HG03280 (cell line): ENCODE measurements at regions not wholly inside any gene's neighbourhood (a gene's known extent, or its start where the extent isn't known, plus 50 kb on each side); places are given as distances from the start of the nearest gene placed in this dataset.

Source experiments
- ATAC-seq: cut with Tn5 transposase; IDR thresholded peaks from one replicate; pipeline ENCODE4 v1.9.1; 2021; ENCODE audit warnings: mild to moderate bottlenecking, moderate library complexity; ENCODE audit not compliant: unreplicated experiment

DNA sequence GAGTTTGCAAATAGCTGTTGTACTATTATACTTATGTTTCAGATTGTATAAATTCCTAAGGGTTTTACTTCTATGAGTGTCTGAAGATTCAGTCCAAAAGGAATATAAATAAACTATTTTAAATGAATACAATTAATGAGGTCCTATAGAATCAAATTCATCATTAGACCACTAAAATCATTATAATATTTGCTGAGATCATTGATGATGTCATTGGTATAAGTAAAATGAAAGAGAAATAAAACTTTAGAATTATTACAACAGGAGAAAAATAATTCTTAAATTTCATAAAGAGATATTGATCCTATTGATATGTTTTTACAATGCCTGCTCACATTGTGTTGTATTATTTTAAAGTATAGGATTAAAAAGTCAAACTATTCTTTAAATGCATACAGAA is 544.0 kb upstream of the ZWINT start:
- ATAC-seq: no peak

DNA sequence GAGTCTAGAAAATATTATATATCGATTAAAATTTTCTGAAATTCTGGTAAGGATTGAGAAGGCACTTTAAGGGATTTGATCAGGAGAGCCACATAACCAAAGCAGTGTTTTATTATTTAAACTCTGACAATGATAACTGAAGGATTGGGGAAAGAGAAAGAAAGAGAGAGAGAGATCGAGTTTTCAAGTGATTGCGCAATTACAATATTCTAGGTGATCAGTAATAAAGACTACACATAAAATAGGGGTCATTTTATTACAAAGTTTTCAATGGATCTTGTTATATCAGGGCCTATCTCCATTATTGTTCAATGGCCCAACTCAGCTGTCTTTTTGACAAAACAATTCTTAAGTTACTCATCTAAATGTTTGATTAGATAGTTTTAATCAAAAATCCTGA is 541.5 kb upstream of the ZWINT start:
- ATAC-seq: no peak

DNA sequence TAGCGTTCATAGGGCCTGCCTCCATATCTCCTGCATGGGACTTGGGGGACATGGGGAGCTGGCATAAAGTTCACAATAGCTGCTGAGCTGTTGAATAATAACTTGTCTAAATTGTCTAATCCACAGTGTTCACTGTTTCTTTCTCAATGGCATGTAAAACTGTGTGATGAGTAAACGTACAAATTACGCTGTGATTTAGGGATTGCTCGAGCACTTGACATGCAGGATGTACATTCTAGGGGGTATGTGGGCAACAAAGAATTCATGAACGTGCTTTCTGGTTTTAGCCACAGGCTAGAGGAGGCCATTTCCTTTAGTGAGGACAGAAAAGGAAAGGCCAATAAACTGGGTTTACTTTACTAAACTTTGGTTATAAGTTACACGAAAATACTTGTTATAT is 534.2 kb upstream of the ZWINT start:
- no peak for ATAC-seq

DNA sequence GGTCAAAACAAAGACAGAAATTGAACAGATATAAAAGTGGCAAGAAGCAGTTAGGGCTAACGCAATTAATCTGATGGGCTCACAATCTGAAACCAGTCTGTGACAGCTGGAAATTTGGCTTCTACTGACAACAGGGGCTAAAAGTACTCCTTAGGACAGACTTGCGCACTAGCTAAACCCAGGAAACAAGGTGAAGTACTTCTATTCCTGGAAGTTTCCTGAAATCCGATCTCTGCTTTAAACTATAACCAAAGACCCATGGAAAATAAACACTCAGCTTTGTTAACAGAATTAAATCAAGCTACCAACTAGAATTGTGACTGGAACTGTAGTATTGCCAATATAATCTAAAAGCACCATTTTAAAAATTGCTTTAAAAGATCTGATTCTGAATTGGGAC is 520.2 kb upstream of the ZWINT start:
- ATAC-seq: no peak

DNA sequence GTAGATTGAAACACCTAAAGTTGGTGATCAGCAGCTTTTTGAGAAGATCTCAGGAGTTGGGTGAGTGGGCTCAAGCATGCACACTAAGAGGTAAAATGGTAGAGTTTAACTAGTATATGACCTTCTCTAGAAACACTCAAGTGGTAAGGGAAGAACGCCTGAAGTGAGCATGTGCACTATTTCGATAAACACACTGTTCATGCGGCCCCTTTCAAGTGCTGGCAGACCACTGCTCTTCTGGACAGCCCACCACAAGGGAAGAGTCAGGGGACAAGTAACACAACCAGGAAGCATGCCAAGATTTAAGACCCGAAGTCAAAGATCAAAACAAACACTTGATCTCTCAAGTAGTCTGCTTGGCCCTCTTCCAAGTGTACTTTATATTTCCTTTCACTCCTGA is 519.5 kb upstream of the ZWINT start:
- ATAC-seq: no peak

DNA sequence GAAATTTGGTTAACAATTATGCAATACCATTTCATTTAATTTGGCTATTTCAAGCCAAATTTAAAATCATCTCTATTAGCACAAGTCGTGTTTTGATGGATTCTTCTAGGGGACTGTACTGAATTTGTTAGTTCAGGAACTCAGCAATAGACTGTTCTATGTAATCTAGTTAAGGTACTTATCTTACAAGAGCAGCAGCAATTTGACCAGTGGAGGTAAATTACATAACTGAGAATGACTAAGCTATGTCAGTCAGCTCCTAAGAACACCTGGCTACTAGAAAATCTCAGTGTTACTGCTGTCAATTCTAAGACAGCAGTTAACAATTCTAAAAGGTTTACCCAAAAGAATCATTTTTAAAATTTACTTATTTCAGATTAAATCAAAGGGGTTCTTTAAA is 513.9 kb upstream of the ZWINT start:
- no peak for ATAC-seq

DNA sequence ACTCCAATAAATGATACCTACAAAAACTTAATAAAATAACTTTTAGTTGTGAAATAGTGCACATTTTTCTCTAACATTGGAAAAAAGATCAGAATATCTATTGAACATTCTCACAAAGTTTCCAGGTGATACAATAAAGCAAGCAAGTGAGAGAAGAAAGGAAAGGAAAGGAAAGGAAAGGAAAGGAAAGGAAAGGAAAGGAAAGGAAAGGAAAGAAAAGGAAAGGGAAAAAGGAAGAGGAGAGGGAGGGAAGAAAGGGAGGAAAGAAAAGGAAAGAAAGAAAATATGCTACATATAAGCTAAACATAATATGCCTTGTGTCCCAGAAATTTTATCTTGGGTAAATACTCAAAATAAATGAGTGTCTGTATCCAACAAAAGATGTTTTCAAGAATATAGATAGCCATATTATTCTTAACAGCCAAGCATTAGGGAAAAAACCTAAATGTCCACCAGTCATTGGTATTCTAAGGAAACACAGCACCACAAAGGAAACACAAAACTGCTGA is 510.2 kb upstream of the ZWINT start:
- ATAC-seq: no peak

DNA sequence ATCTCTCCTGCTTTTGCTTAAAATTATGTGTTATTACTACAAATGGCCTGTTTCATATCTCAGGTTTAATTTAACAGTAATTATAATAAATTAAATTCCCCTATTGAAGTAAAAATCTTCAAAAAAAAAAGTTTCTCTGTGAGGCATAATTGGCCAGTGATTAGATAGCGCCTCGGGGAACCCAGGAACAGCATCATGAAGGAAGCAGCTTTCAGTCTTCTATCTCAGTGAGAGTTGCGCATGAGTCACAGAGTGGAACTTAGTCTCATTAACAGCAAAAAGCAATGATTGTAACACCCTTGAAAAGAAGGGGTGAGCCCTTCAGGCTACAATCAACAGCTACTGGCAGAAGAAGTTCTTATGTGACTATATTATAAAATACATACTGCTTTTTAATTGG is 506.2 kb upstream of the ZWINT start:
- no peak for ATAC-seq

DNA sequence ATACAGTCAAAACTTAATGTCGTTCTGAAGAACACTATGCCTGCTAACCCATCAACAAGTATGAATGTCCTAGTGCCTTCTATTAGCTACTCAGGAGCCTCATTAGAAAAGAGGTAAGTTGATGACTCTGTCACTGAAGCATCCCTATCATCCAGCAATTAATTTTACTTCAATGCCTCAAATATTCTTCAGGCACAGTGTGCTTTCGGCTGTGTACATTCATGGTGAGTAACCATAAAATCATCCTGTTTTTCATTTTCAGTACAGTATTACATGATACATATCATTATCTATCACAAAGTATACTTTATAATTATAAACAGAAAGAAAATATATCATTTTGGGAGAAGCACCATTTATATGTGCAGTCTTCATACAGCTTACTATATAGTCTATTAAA is 495.5 kb upstream of the ZWINT start:
- ATAC-seq: no peak

DNA sequence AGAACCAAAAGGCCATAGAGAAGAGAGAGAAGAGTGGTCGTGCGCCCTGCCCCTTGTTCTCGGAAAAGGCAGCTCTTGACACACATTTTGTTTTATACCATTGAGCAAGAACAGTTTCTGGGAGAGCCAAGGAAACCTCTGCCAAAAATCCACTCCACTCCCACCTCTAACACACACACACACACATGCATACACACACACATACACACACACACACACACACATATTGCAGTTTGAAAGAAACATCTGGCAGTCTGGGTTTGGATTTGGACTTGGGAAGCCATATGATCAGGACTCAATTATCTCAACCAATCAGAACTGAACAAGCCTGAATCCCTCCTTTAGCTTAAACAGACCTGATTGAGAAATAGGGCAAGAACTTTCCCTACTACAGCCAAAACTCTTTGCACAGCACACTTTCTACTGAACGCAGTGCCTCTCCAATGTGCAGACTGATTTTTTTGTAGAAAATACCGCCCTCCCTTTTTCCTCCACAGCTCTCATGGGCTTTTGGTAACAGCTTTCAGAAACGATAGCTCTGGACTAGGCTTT is 484.0 kb upstream of the ZWINT start:
- no peak for ATAC-seq

DNA sequence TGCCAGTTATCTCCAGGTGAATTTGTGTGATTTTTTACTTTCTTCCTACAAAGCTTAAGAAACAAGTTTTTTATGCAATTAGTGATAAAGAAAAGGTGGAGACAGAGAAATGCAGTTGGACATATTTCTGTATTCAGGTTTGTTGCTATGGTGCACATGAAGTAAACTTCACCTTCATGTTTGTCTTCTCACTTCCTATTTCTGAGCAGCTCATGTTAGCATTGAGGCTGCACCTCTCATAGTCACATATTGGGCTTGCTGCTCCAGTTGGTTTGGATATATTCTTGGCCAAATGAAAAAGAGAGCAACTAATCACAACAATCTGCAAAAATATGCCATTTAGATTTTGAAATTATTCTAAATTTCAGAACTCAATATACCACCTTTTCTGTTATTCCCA is 475.6 kb upstream of the ZWINT start:
- no peak for ATAC-seq

DNA sequence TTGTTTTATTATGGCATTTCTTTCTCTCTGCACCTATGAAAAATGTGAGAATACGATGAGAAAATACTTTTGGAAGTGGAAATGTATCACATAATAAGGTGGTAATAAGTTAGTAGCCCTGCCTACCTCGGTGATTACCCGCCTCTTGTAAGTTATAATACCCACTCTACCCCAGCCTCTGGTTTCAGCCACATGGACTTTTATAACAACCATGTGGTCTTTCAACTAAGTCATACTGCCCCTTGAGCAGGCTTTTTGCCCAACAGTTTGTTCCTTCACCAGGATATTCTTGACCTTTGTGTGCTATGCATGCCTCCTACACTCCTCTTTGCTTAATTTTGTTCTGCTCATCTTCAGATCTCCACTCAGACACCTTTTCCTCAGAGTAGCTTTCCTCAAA is 470.6 kb upstream of the ZWINT start:
- ATAC-seq: no peak

DNA sequence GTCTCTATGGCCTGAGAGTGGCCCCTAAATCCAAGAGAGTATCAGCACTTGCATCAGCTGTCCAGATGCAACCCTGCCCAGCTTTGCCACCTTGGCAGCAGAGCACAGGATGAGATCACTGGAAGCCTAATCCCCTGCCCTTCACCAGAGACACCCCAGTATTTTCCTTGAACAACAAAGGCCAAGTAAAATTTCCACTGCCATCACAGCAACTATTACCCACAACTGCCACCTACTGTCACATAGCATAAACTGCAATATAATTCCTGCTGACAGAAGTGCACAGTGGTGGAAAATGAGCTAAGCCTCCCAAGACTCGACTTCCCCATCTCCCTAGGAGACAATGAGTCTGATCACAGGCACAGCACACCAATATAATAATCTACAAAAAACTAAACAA is 462.8 kb upstream of the ZWINT start:
- no peak for ATAC-seq

DNA sequence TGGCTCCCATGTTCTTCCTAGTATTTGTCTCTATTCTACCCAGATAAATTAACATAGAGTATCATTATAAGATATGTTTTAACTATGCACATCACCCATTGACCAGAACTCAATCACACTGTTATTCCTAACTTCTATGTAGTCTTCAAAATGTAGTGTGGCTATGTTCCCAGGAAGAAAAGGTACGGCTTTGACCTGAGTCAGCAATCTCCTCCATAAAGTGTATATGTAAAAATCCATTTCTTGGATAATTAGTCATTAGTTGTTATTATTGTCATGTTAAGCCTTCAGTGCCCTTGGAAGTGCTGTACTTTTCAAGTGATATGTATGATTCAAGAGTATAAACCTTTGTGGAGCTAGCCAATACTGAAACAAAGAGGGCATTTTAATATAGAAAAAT is 444.0 kb upstream of the ZWINT start:
- no peak for ATAC-seq

DNA sequence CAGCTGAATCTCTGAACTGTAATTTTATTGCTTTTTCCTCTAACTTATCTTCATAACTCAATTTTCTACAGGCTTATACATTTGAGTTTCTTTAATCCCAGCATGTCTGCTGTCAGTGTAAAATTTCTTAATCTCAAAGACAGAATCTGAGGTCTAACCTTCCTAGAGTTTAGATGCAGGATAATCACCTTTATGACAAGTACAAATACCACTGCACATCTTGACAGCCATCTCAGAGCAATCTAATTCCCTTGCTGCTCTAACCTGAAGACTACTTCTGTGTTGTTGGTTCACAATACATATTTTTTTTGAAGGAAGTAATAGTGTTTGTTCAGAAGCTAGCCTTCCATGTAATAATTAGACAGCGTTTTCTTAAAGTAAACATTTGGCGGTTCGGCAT is 424.2 kb upstream of the ZWINT start:
- ATAC-seq: no peak

DNA sequence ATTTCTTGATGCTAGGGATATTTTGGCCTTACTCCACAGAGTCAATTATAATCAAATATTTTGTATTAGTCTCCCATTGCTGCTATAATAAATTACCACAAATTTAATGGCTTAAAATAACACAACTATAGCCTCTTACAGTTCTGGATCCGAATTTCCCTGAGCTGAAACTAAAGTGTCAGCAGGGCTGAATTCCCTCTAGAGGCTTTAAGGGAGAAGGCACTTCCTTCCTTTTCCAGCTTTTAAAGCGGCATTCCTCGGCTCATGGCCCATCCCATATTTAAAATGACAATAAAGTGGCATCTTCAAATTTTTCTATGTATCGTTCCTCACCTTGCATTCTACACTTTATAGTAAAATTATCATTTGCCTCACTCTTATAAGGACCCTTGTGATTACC is 421.4 kb upstream of the ZWINT start:
- no peak for ATAC-seq

DNA sequence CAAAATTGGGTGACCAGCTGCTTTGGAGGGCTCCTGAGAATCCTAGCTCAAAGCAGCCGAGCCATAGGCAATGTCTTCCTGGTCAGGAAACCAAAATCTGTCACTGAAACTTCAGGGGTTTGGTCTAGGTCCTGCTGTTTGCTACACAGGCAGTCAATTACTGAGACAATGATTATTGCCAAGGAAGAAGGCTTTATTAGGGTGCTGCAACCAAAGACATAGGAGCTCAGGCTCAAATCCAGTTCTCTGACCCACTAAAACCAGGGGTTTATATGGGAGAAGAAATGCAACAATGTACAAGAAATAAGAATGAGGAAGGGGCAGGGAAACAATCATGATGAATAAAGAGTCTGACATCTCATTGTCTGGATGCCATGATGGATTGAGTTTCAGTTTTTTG is 410.3 kb upstream of the ZWINT start:
- ATAC-seq: no peak

DNA sequence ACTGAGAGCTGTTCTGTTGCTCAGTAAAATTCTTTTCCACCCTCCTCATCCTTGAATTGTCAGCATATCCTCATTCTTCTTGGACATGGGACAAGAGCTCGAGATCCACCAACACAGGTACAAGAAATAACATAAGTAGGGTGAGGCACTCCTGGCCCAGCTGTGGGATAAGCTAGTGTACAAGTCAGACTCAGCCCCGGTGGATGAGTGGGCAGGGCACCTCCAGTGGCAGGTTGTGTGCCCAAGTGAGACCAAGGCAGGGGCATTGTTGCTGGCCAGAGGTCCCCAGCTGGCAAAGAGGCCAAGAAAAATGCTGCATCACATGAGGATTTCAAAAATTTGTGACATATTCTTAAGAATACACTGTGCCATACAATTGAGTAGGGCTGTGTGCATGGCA is 402.0 kb upstream of the ZWINT start:
- ATAC-seq: no peak

DNA sequence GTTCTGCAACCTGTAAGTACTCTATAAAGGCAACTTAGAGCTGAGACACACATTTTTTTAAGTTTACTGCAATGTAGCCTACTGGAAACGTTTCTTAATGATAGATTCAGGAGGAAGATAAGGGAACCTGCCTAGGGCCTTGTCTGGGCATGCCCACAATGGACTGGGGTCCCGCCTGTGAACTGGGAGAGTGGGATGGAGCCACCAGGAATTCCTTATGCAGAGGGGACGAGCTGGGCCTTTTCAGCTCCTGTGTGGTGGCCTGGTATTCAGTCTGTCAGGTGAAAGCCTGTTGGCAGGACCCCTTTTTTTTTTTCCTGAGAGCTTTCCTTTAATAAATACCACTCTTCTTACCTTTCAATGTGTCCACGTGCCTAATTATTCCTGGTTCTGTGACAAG is 384.4 kb upstream of the ZWINT start:
- ATAC-seq: no peak

DNA sequence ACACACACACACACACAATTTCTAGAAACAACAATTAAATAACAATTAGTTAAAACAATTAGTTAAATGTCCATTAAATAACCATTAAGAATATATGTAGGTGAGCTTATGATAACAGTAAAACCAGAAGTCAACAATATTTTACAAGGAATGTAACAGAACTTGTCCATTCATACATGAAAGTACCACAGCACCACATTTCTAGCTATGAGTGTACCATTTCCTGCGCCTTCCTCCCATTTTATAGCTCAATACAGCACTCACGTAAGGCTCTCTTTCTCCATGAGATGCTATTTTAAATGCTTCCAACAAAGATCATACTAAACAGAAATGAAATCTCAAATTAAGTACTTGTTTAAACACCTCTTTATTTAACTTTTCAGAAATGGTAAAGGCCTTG is 367.3 kb upstream of the ZWINT start:
- no peak for ATAC-seq

DNA sequence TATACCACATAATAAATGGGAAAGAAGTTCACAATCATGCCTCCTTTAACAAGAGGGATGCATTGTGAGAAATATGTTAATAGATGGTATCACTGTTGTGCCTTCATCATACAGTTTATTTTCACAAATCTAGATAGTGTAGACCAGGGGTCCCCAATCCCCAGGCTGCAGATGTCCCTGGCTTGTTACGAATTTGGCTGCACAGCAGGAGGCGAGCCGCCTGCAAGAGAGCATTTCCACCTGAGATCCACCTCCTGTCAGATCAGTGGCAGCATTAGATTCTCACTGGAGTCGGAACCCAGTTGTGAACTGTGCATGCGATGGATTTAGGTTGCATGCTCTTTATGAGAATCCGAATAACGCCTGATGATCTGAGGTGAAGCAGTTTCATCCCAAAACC is 361.9 kb upstream of the ZWINT start:
- no peak for ATAC-seq

DNA sequence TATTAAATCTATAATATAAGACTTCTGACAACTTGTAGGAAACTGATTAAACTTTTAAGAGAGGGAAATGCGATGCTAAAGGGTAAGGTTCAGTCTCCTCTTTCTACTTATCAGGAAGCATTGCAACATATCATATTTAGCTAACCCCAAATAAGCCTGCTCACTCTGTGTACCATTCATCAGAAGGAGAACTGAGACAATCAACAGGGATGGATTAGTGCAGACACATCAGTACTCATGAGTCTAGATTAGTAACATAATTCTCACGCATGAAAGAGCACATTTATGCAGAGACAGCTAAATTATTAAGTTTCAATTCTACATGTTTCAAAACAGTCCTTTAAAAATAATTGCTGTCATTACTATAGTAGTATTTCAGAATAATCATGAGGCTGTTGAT is 354.2 kb upstream of the ZWINT start:
- ATAC-seq: no peak

DNA sequence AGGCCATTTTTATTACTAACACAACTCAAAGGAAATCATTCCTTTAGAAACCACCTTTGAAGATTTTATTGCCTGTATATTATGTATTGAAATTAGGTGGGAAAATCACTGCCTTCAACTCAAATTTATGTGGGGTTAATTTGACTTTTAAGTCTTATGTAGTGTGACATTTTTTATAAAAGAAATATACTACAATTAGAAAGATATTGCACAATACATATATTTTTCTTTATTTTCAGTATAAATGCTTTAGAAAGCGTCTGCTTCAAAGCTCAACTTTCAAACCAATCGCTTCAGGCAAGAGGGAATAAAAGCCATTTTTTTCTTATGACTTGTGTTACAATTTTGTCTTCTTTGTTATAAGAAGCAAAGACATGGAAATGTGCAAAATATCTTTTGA is 337.4 kb upstream of the ZWINT start:
- no peak for ATAC-seq

DNA sequence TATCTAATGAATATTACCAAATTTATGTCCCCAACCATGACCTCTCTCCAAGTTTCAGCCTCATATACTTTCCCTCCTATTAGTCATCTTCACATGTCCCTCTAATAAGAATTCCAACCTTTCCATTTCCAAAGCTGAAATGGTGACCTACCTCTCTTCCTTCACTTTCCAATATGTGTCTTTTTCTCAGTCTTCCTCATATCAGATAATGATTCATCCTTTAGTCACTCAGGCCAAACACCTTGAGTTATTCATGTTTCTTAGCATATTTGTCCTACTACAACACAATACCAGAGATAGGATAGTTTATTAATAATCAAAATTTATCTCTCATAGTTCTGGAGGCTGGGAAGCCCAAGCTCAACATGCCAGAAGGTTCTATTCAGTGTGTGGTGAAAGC is 318.5 kb upstream of the ZWINT start:
- ATAC-seq: no peak
